ENCODE measurements at regions not wholly inside any gene's neighbourhood (a gene's known extent, or its start where the extent isn't known, plus 50 kb on each side); places are given as distances from the start of the nearest gene placed in this dataset.

- ChIA-PET POLR2A (no interaction called here), CTCF (no interaction called here)
- no peak for DNase-seq (ENCODE audit: low read depth)
- no peak for TF ChIP-seq CTCF (IDR thresholded peaks at IDR 0.05; ENCODE audit: insufficient read depth, low read depth, low read length)
- no peak overlapping the region for H3K4me3 ChIP-seq (ENCODE audit: low read depth, low read length)
- H3K36me3 ChIP-seq (ENCODE audit: control insufficient read depth, insufficient read depth, low read length): no peaks in the 10 kb centered on the region
- H3K27me3 ChIP-seq (ENCODE audit: control insufficient read depth, insufficient read depth, low read length): no peaks in the 10 kb centered on the region
These were observed 267.5 kb upstream of the ARGLU1 start for GRCh38 chr13:106835477-106835876.

GRCh38 chr13:106821979-106822378, 254.0 kb upstream of the ARGLU1 start:
- Histone ChIP-seq H3K27me3 (ENCODE audit: control insufficient read depth, insufficient read depth, low read length) (no peaks in the 10 kb centered on the region), H3K36me3 (ENCODE audit: control insufficient read depth, insufficient read depth, low read length) (no peaks in the 10 kb centered on the region), H3K4me3 (ENCODE audit: low read depth, low read length) (no peak overlapping the region)
- POLR2A ChIA-PET: no interaction called here
- TF ChIP-seq CTCF (IDR thresholded peaks at IDR 0.05; ENCODE audit: insufficient read depth, low read depth, low read length): no peak
- DNase-seq (ENCODE audit: low read depth): no peak
- CTCF ChIA-PET: no interaction called here

GRCh38 chr13:106819413-106820180, 251.7 kb upstream of the ARGLU1 start:
- DNase-seq (ENCODE audit: low read depth): no peak
- ChIA-PET CTCF (no interaction called here), POLR2A (no interaction called here)

GRCh38 chr13:106818971-106819370, 251.0 kb upstream of the ARGLU1 start:
- ChIA-PET CTCF (no interaction called here), POLR2A (no interaction called here)
- no peak for DNase-seq (ENCODE audit: low read depth)
- Histone ChIP-seq H3K27me3 (ENCODE audit: control insufficient read depth, insufficient read depth, low read length) (no peaks in the 10 kb centered on the region), H3K36me3 (ENCODE audit: control insufficient read depth, insufficient read depth, low read length) (no peaks in the 10 kb centered on the region), H3K4me3 (ENCODE audit: low read depth, low read length) (no peak overlapping the region)
- no peak for TF ChIP-seq CTCF (IDR thresholded peaks at IDR 0.05; ENCODE audit: insufficient read depth, low read depth, low read length)

More at GRCh38 chr13:106819413-106820180, 251.7 kb upstream of the ARGLU1 start:
- TF ChIP-seq CTCF (IDR thresholded peaks at IDR 0.05; ENCODE audit: insufficient read depth, low read depth, low read length): no peak
- Histone ChIP-seq H3K27me3 (ENCODE audit: control insufficient read depth, insufficient read depth, low read length) (no peaks in the 10 kb centered on the region), H3K4me3 (ENCODE audit: low read depth, low read length) (no peak overlapping the region), H3K36me3 (ENCODE audit: control insufficient read depth, insufficient read depth, low read length) (no peaks in the 10 kb centered on the region)

- H3K36me3 ChIP-seq (ENCODE audit: control insufficient read depth, insufficient read depth, low read length): no peaks in the 10 kb centered on the region
- no peak for DNase-seq (ENCODE audit: low read depth)
- no peak overlapping the region for H3K4me3 ChIP-seq (ENCODE audit: low read depth, low read length)
- ChIA-PET POLR2A (no interaction called here), CTCF (no interaction called here)
- no peaks in the 10 kb centered on the region for H3K27me3 ChIP-seq (ENCODE audit: control insufficient read depth, insufficient read depth, low read length)
- TF ChIP-seq CTCF (IDR thresholded peaks at IDR 0.05; ENCODE audit: insufficient read depth, low read depth, low read length): no peak
These were observed 247.6 kb upstream of the ARGLU1 start for GRCh38 chr13:106815545-106815944.

Data from BJ (cell line).